HepG2 (cell line): ENCODE measurements at regions not wholly inside any gene's neighbourhood (a gene's known extent, or its start where the extent isn't known, plus 50 kb on each side); places are given as distances from the start of the nearest gene placed in this dataset.

ENCODE experiments used
- ATAC-seq: fragments of 200-7000 bp; cut with Tn5 transposase; 3 replicates; pipeline ENCODE4 v1.9.1; 2020; ENCODE audit warnings: mild to moderate bottlenecking, moderate library complexity
- BruUV-seq: library from RNA; stranded (reverse); fragments of 400-500 nt; replicated peaks from 2 replicates; lab custom pipeline; 2021; lab: Mats Ljungman, UMichigan
- CTCF ChIA-PET: fragments of 300-600 bp; formaldehyde crosslinking; extraction: SDS; loops from one replicate; lab custom pipeline; 2021; ENCODE audit warnings: low total read pairs, inconsistent platforms, low intra/inter-chr PET ratio; lab: Yijun Ruan, JAX
- POLR2A ChIA-PET: fragments of 350-600 bp; sonication (Branson Sonifier 250); formaldehyde crosslinking; loops from one replicate; lab custom pipeline; 2020; ENCODE audit warnings: antibody characterized with exemption, inconsistent platforms; lab: Yijun Ruan, JAX
- DNase-seq: peaks from one replicate; pipeline ENCODE4 v3.0.0-alpha.2; 2015; ENCODE audit warnings: low spot score
- FAIRE-seq: peaks from 3 replicates; lab custom pipeline; 2011; peaks lifted over from hg19 to GRCh38; lab: Jason Lieb, UNC
- H2AFZ ChIP-seq: one replicate; pipeline ENCODE4 v1.6.1; 2011; ENCODE audit warnings: low read length, inconsistent platforms
- H3K27ac ChIP-seq: fragments of 300-600 bp; 3 replicates; pipeline ENCODE4 v1.8.0; 2011; ENCODE audit warnings: mixed run types, mild to moderate bottlenecking, mixed read lengths, low read length, inconsistent platforms; ENCODE audit not compliant: insufficient read depth; ENCODE audit errors: extremely low read length
- H3K27me3 ChIP-seq, 2 experiments: fragments of 200-600 bp in 1 of 2; 2 replicates in 1 of 2; 3 replicates in 1 of 2; pipeline versions ENCODE4 v1.6.0 to v1.8.0; 2011; ENCODE audit warnings: low read length in 2 of 2, mild to moderate bottlenecking in 2 of 2, moderate library complexity in 2 of 2, inconsistent platforms in 1 of 2; ENCODE audit not compliant: insufficient read depth in 2 of 2, control insufficient read depth in 1 of 2
- H3K36me3 ChIP-seq, 2 experiments: fragments of 200-600 bp in 1 of 2; replicated peaks in 1 of 2; 2 replicates in 1 of 2; 3 replicates in 1 of 2; pipeline versions ENCODE4 v1.5.1 to v1.8.0; 2011; ENCODE audit warnings: low read length in 2 of 2, inconsistent platforms in 1 of 2; ENCODE audit not compliant: insufficient read depth in 2 of 2, control insufficient read depth in 1 of 2
- H3K4me1 ChIP-seq: 2 replicates; pipeline ENCODE4 v1.5.1; 2012; ENCODE audit warnings: low read length, inconsistent platforms; ENCODE audit not compliant: insufficient read depth
- H3K4me2 ChIP-seq: 2 replicates; pipeline ENCODE4 v1.6.0; 2011; ENCODE audit warnings: low read depth, low read length, inconsistent platforms
- H3K4me3 ChIP-seq, 3 experiments: fragments of 200-600 bp in 1 of 3; sonication (generic), shearing (Covaris generic) in 1 of 3; replicated peaks in 1 of 3; 2 replicates each; pipeline ENCODE4 v1.5.1; 2011 to 2016; ENCODE audit warnings: low read length in 3 of 3, inconsistent platforms in 2 of 3, low read depth in 2 of 3, mild to moderate bottlenecking in 2 of 3, control low read depth in 1 of 3, mixed read lengths in 1 of 3; ENCODE audit not compliant: insufficient read depth in 1 of 3
- H3K79me2 ChIP-seq: one replicate; pipeline ENCODE4 v1.6.1; 2011; ENCODE audit warnings: low read length, inconsistent platforms; ENCODE audit not compliant: insufficient read depth
- H3K9ac ChIP-seq: 2 replicates; pipeline ENCODE4 v1.6.0; 2011; ENCODE audit warnings: mild to moderate bottlenecking, low read depth, low read length, inconsistent platforms; ENCODE audit not compliant: insufficient read depth
- H3K9me3 ChIP-seq: 2 replicates; pipeline ENCODE4 v1.5.1; 2012; ENCODE audit warnings: mild to moderate bottlenecking, low read length
- H4K20me1 ChIP-seq: 2 replicates; pipeline ENCODE4 v1.6.0; 2011; ENCODE audit warnings: inconsistent platforms, mild to moderate bottlenecking, low read length, moderate library complexity; ENCODE audit not compliant: insufficient read depth
- ARNT2 ChIP-seq: sonication (generic); formaldehyde crosslinking; IDR thresholded peaks from 2 replicates; pipeline ENCODE4 v1.8.0; 2022; ENCODE audit warnings: mild to moderate bottlenecking, low read depth, missing genetic modification reagents, moderate library complexity
- ATF3 ChIP-seq: sonication (generic); formaldehyde crosslinking; IDR thresholded peaks from 2 replicates; pipeline ENCODE4 v1.4.0; 2020; ENCODE audit warnings: missing genetic modification reagents
- KLF11 ChIP-seq: IDR thresholded peaks from 2 replicates; pipeline ENCODE4 v1.6.1; 2016; ENCODE audit warnings: missing compliant biosample characterization
- MXI1 ChIP-seq: IDR thresholded peaks from 3 replicates; pipeline ENCODE4 v1.6.1; 2012; ENCODE audit warnings: low read depth, low read length, inconsistent platforms, borderline replicate concordance
- NR2F1 ChIP-seq, 2 experiments: fragments of 450-650 bp in 1 of 2; formaldehyde crosslinking in 1 of 2; IDR thresholded peaks; 2 replicates each; pipeline versions ENCODE4 v1.5.0 to v1.6.1; 2016 to 2020; ENCODE audit warnings: mild to moderate bottlenecking in 1 of 2, missing compliant biosample characterization in 1 of 2, missing genetic modification reagents in 1 of 2, moderate library complexity in 1 of 2
- NR3C1 ChIP-seq: sonication (generic); formaldehyde crosslinking; IDR thresholded peaks from 2 replicates; pipeline ENCODE4 v1.4.0; 2020; ENCODE audit warnings: missing genetic modification reagents
- RARA ChIP-seq: IDR thresholded peaks from 2 replicates; pipeline ENCODE4 v1.6.1; 2016; ENCODE audit warnings: missing genetic modification reagents, missing compliant biosample characterization
- SAP130 ChIP-seq: IDR thresholded peaks from 2 replicates; pipeline ENCODE4 v1.6.1; 2016; ENCODE audit warnings: low read depth
- SATB2 ChIP-seq: sonication (generic); formaldehyde crosslinking; IDR thresholded peaks from 2 replicates; pipeline ENCODE4 v1.5.0; 2020; ENCODE audit warnings: missing genetic modification reagents
- SIN3B ChIP-seq: fragments of 150-350 bp; IDR thresholded peaks from 2 replicates; pipeline ENCODE4 v1.6.1; 2014; ENCODE audit warnings: low read length
- SMARCC2 ChIP-seq: fragments of 450-650 bp; IDR thresholded peaks from 2 replicates; pipeline ENCODE4 v1.6.1; 2017; ENCODE audit warnings: antibody characterized with exemption, mild to moderate bottlenecking
- SP2 ChIP-seq: sonication (generic); formaldehyde crosslinking; IDR thresholded peaks from 2 replicates; pipeline ENCODE4 v1.5.1; 2020; ENCODE audit warnings: mild to moderate bottlenecking, missing genetic modification reagents
- TBL1XR1 ChIP-seq: fragments of 150-350 bp; IDR thresholded peaks from 2 replicates; pipeline ENCODE4 v1.6.1; 2014; ENCODE audit warnings: borderline replicate concordance, low read length; ENCODE audit not compliant: partially characterized antibody
- TBX3 ChIP-seq: fragments of 450-650 bp; IDR thresholded peaks from 2 replicates; pipeline ENCODE4 v1.6.1; 2017; ENCODE audit warnings: antibody characterized with exemption, mild to moderate bottlenecking, inconsistent platforms, borderline replicate concordance
- ZEB1 ChIP-seq: IDR thresholded peaks from 2 replicates; pipeline ENCODE4 v1.6.1; 2012; ENCODE audit warnings: mild to moderate bottlenecking, low read depth, inconsistent platforms; ENCODE audit not compliant: insufficient replicate concordance
- ZFP36L1 ChIP-seq: sonication (generic); formaldehyde crosslinking; IDR thresholded peaks from 2 replicates; pipeline ENCODE4 v1.8.0; 2022; ENCODE audit warnings: mild to moderate bottlenecking, missing genetic modification reagents, moderate library complexity
- ZFP82 ChIP-seq: sonication (generic); formaldehyde crosslinking; IDR thresholded peaks from 2 replicates; pipeline ENCODE4 v1.5.1; 2020; ENCODE audit warnings: mild to moderate bottlenecking, missing genetic modification reagents, borderline replicate concordance
- ZKSCAN1 ChIP-seq: fragments of 150-350 bp; IDR thresholded peaks from 2 replicates; pipeline ENCODE4 v1.6.1; 2014; ENCODE audit warnings: low read length
- ZNF274 ChIP-seq: sonication (generic); formaldehyde crosslinking; IDR thresholded peaks from 2 replicates; pipeline ENCODE4 v1.5.1; 2020; ENCODE audit warnings: mild to moderate bottlenecking, missing genetic modification reagents
- ZNF549 ChIP-seq: sonication (generic); formaldehyde crosslinking; IDR thresholded peaks from 2 replicates; pipeline ENCODE4 v1.5.0; 2020; ENCODE audit warnings: missing genetic modification reagents
- ZNF850 ChIP-seq: sonication (generic); formaldehyde crosslinking; conservative IDR thresholded peaks from 2 replicates; pipeline ENCODE4 v1.9.0; 2021; ENCODE audit warnings: mild to moderate bottlenecking, missing genetic modification reagents
- WGBS: methylation state at CpG from one replicate; pipeline ENCODE4 v1.1.6; 2017; ENCODE audit warnings: low lambda C conversion rate; 5-methylcytosine and 5-hydroxymethylcytosine counted together
- in situ Hi-C: cut with HindIII; loops from 2 replicates; pipeline ENCODE4 v1.10.0; 2017; ENCODE audit warnings: low pct_unique_long_range_greater_than_20kb; ENCODE audit not compliant: extremely low pct_ligation_motif_present
- intact Hi-C: fragments of 100-400 bp; cut with micrococcal nuclease; formaldehyde crosslinking; loops from one replicate; pipeline ENCODE4 v1.10.0; 2022; ENCODE audit not compliant: unreplicated experiment
- TF ChIP-seq, protein P1 (sequence below): sonication (generic); formaldehyde crosslinking; IDR thresholded peaks from 2 replicates; pipeline ENCODE4 v1.8.0; 2022; ENCODE audit warnings: low read depth, missing genetic modification reagents
- TF ChIP-seq, protein P2 (sequence below): sonication (generic); formaldehyde crosslinking; IDR thresholded peaks from 2 replicates; pipeline ENCODE4 v1.5.0; 2020; ENCODE audit warnings: missing genetic modification reagents

GRCh38 chr15:62927196-62927595 is 115.4 kb upstream of the TPM1 start (continued):
- TF ChIP-seq ATF3 = no peak
- TF ChIP-seq, protein P1, sequence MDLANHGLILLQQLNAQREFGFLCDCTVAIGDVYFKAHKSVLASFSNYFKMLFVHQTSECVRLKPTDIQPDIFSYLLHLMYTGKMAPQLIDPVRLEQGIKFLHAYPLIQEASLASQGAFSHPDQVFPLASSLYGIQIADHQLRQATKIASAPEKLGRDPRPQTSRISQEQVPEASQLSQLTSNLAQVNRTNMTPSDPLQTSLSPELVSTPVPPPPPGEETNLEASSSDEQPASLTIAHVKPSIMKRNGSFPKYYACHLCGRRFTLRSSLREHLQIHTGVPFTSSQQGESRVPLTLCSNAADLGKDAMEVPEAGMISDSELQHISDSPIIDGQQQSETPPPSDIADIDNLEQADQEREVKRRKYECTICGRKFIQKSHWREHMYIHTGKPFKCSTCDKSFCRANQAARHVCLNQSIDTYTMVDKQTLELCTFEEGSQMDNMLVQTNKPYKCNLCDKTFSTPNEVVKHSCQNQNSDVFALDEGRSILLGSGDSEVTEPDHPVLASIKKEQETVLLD (CRISPR knock-in tag) = no peak
- TF ChIP-seq ZNF549 = no peak
- TF ChIP-seq TBX3 = no peak
- TF ChIP-seq ZKSCAN1 = no peak
- TF ChIP-seq SAP130 (CRISPR knock-in tag) = no peak
- TF ChIP-seq ZNF274 (CRISPR knock-in tag) = no peak
- no peak for TF ChIP-seq MXI1
- no peak for TF ChIP-seq ZNF850
- TF ChIP-seq SMARCC2 = no peak
- no peak for TF ChIP-seq KLF11 (CRISPR knock-in tag)

DNA sequence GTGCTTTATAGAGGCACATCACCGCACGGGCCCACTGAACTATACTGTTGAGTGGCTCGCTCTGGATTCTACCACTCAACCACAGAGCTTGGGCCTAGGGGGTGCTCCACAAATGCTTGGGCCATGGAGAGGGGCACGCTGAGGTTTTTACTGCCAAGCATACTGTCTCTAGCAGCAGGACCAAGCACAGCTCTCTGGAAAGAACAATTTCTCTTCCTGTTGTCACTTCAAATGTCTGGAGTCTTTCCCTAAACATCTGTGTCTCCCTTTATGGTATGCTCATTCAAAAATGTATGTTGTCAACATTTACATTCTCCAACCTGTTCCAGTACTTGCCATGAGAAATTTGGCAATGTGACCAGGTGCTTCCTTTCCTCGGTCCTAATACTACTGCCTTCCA is 114.7 kb upstream of the TPM1 start:
- Histone ChIP-seq H3K9ac (no peak overlapping the region), H3K4me2 (0 out of 2 replicates have a peak overlapping the region, but pooled peaks have one; percentile 50)
- no peak for TF ChIP-seq RARA (CRISPR knock-in tag)
- TF ChIP-seq SIN3B = no peak
- TF ChIP-seq NR3C1 (CRISPR knock-in tag) = no peak
- TF ChIP-seq SATB2 (CRISPR knock-in tag) = no peak
- no peak for TF ChIP-seq SP2 (CRISPR knock-in tag)
- no peak for TF ChIP-seq ZEB1
- TF ChIP-seq, protein P2, sequence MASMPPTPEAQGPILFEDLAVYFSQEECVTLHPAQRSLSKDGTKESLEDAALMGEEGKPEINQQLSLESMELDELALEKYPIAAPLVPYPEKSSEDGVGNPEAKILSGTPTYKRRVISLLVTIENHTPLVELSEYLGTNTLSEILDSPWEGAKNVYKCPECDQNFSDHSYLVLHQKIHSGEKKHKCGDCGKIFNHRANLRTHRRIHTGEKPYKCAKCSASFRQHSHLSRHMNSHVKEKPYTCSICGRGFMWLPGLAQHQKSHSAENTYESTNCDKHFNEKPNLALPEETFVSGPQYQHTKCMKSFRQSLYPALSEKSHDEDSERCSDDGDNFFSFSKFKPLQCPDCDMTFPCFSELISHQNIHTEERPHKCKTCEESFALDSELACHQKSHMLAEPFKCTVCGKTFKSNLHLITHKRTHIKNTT = no peak
- no peak for TF ChIP-seq ZFP36L1
- TF ChIP-seq TBL1XR1 = no peak
- no peak for TF ChIP-seq NR2F1 (CRISPR knock-in tag; IDR thresholded peaks at IDR 0.05)
- TF ChIP-seq ZFP82 (CRISPR knock-in tag) = no peak
- TF ChIP-seq ARNT2 (CRISPR knock-in tag) = no peak
- TF ChIP-seq, all 625 proteins: peak for 0
- ATAC-seq = peak; percentile 28; the same call in 1 of the 3 replicates
- Histone ChIP-seq H4K20me1 (no peaks in the 10 kb centered on the region), H2AFZ (no peak overlapping the region), H3K4me1 (peaks cover 19% of the 10 kb centered on the region), H3K4me3 (no peak overlapping the region), H3K9me3 (no peaks in the 10 kb centered on the region), H3K79me2 (no peaks in the 10 kb centered on the region), H3K27ac (no peak overlapping the region), H3K27me3 (no peaks in the 10 kb centered on the region; a peak in 1 of 5 replicates), H3K36me3 (no peaks in the 10 kb centered on the region)
- BruUV-seq = no TSS peak
- FAIRE-seq = no peak
- CTCF ChIA-PET = interaction anchor here (1.7 kb wide), 1 partner anchor 145 kb away, joined by 7 read pairs; no protein-coding TSS in a partner anchor
- POLR2A ChIA-PET = interaction anchor here (0.5 kb wide), 1 partner anchor 143 kb away, joined by 3 read pairs; no protein-coding TSS in a partner anchor
- intact Hi-C loops = loop anchor here (2.0 kb wide), 1 partner anchor 145 kb away; no protein-coding TSS in a partner anchor
- 67% methylated on average over 4 of the region's 5 CpGs for WGBS
- DNase-seq = no peak
- in situ Hi-C loops = no loop called here
